IMR-90 (cell line): ENCODE measurements at regions not wholly inside any gene's neighbourhood (a gene's known extent, or its start where the extent isn't known, plus 50 kb on each side); places are given as distances from the start of the nearest gene placed in this dataset.

Experiments used
- ATAC-seq: fragments of 200-7000 bp; cut with Tn5 transposase; 2 replicates; pipeline ENCODE4 v1.9.1; 2020; ENCODE audit warnings: low read depth, mild to moderate bottlenecking, moderate library complexity
- BruUV-seq: library from RNA; stranded (reverse); fragments of 400-500 nt; replicated peaks from 2 replicates; lab custom pipeline; 2021; lab: Mats Ljungman, UMichigan
- CTCF ChIA-PET: fragments of 300-600 bp; formaldehyde crosslinking; extraction: SDS; loops from one replicate; lab custom pipeline; 2021; ENCODE audit warnings: antibody characterized with exemption; lab: Yijun Ruan, JAX
- POLR2A ChIA-PET: fragments of 300-600 bp; sonication (Branson Sonifier 250); formaldehyde crosslinking; loops from one replicate; lab custom pipeline; 2022; ENCODE audit warnings: antibody characterized with exemption; ENCODE audit not compliant: unreplicated experiment; lab: Charles Lee
- DNase-seq: peaks from one replicate; pipeline ENCODE4 v3.0.0; 2013
- H2AFZ ChIP-seq: replicated peaks from 2 replicates; pipeline ENCODE3; 2013; ENCODE audit warnings: low read length, mild to moderate bottlenecking; ENCODE audit not compliant: poor library complexity
- H2AK5ac ChIP-seq: 2 replicates; pipeline ENCODE4 v1.6.1; 2013; ENCODE audit warnings: low read depth, low read length, inconsistent platforms
- H2AK9ac ChIP-seq: replicated peaks from 2 replicates; pipeline ENCODE3; 2013; ENCODE audit warnings: mild to moderate bottlenecking, low read depth, low read length, moderate library complexity; ENCODE audit not compliant: poor library complexity
- H2BK120ac ChIP-seq: 2 replicates; pipeline ENCODE4 v1.6.1; 2013; ENCODE audit warnings: low read depth, low read length, inconsistent platforms
- H2BK15ac ChIP-seq: 3 replicates; pipeline ENCODE4 v1.6.1; 2013; ENCODE audit warnings: low read depth, low read length, inconsistent platforms
- H2BK20ac ChIP-seq: 2 replicates; pipeline ENCODE4 v1.6.1; 2013; ENCODE audit warnings: low read depth, mild to moderate bottlenecking, inconsistent platforms, low read length, moderate library complexity
- H2BK5ac ChIP-seq: 2 replicates; pipeline ENCODE4 v1.6.1; 2013; ENCODE audit warnings: mild to moderate bottlenecking, low read depth, low read length, inconsistent platforms; ENCODE audit not compliant: poor library complexity, severe bottlenecking
- H3K14ac ChIP-seq: replicated peaks from 2 replicates; pipeline ENCODE4 v1.6.1; 2013; ENCODE audit warnings: low read depth, low read length, inconsistent platforms
- H3K18ac ChIP-seq: 2 replicates; pipeline ENCODE4 v1.6.1; 2013; ENCODE audit warnings: low read depth, low read length, control low read depth
- H3K23ac ChIP-seq: 2 replicates; pipeline ENCODE4 v1.6.1; 2013; ENCODE audit warnings: low read depth, low read length, inconsistent platforms
- H3K27ac ChIP-seq: 2 replicates; pipeline ENCODE4 v1.5.1; 2013; ENCODE audit warnings: mild to moderate bottlenecking, control low read depth, low read length; ENCODE audit not compliant: insufficient read depth
- H3K27me3 ChIP-seq: 2 replicates; pipeline ENCODE4 v1.6.1; 2013; ENCODE audit warnings: low read length; ENCODE audit not compliant: control insufficient read depth, insufficient read depth
- H3K36me3 ChIP-seq: 2 replicates; pipeline ENCODE4 v1.6.1; 2013; ENCODE audit warnings: low read length, mixed read lengths; ENCODE audit not compliant: control insufficient read depth, insufficient read depth
- H3K4ac ChIP-seq: 2 replicates; pipeline ENCODE4 v1.6.1; 2013; ENCODE audit warnings: low read depth, low read length, inconsistent platforms
- H3K4me1 ChIP-seq: 2 replicates; pipeline ENCODE4 v1.6.1; 2013; ENCODE audit warnings: low read length, mixed read lengths; ENCODE audit not compliant: control insufficient read depth, insufficient read depth
- H3K4me2 ChIP-seq: 2 replicates; pipeline ENCODE4 v1.6.1; 2013; ENCODE audit warnings: low read depth, mild to moderate bottlenecking, control low read depth, low read length, moderate library complexity
- H3K4me3 ChIP-seq: 2 replicates; pipeline ENCODE4 v1.5.1; 2013; ENCODE audit warnings: low read depth, mild to moderate bottlenecking, control low read depth, low read length, moderate library complexity; ENCODE audit not compliant: insufficient read depth
- H3K56ac ChIP-seq: 2 replicates; pipeline ENCODE4 v1.6.1; 2013; ENCODE audit warnings: low read length, inconsistent platforms; ENCODE audit not compliant: insufficient read depth; ENCODE audit errors: extremely low read depth
- H3K79me1 ChIP-seq, 2 experiments: 2 replicates each; pipeline ENCODE4 v1.6.1; 2013; ENCODE audit warnings: low read length in 2 of 2, inconsistent platforms in 1 of 2, low read depth in 1 of 2
- H3K9ac ChIP-seq: 2 replicates; pipeline ENCODE4 v1.6.1; 2013; ENCODE audit warnings: low read depth, low read length, control low read depth
- H3K9me1 ChIP-seq: 2 replicates; pipeline ENCODE4 v1.6.1; 2013; ENCODE audit warnings: low read length, inconsistent platforms; ENCODE audit not compliant: insufficient read depth
- H3K9me3 ChIP-seq: 2 replicates; pipeline ENCODE4 v1.6.1; 2013; ENCODE audit warnings: low read length; ENCODE audit not compliant: control insufficient read depth, insufficient read depth
- H4K20me1 ChIP-seq: 2 replicates; pipeline ENCODE4 v1.6.1; 2013; ENCODE audit warnings: low read length, inconsistent platforms; ENCODE audit not compliant: insufficient read depth
- H4K5ac ChIP-seq: 2 replicates; pipeline ENCODE4 v1.6.1; 2013; ENCODE audit warnings: mild to moderate bottlenecking, low read depth, low read length, control low read depth
- H4K8ac ChIP-seq, 2 experiments: 2 replicates each; pipeline ENCODE4 v1.6.1; 2013; ENCODE audit warnings: low read depth in 2 of 2, low read length in 2 of 2, control low read depth in 1 of 2, inconsistent platforms in 1 of 2
- H4K91ac ChIP-seq: 2 replicates; pipeline ENCODE4 v1.6.1; 2013; ENCODE audit warnings: low read depth, low read length, inconsistent platforms; ENCODE audit not compliant: insufficient read depth
- BHLHE40 ChIP-seq: fragments of 150-350 bp; IDR thresholded peaks from 2 replicates; pipeline ENCODE4 v1.6.1; 2016; ENCODE audit warnings: mild to moderate bottlenecking, low read depth, low read length
- CEBPB ChIP-seq: IDR thresholded peaks from 2 replicates; pipeline ENCODE4 v1.6.1; 2012; ENCODE audit warnings: low read depth, low read length, improper control_type of control experiment
- CHD1 ChIP-seq: IDR thresholded peaks from 2 replicates; pipeline ENCODE4 v1.6.1; 2012; ENCODE audit warnings: low read depth, low read length, improper control_type of control experiment
- FOS ChIP-seq: fragments of 150-350 bp; IDR thresholded peaks from 2 replicates; pipeline ENCODE4 v1.6.1; 2016; ENCODE audit warnings: low read depth, low read length
- MAFK ChIP-seq: IDR thresholded peaks from 2 replicates; pipeline ENCODE4 v1.6.1; 2012; ENCODE audit warnings: low read depth, low read length, improper control_type of control experiment
- MAZ ChIP-seq: IDR thresholded peaks from 2 replicates; pipeline ENCODE4 v1.6.1; 2012; ENCODE audit warnings: low read depth, mild to moderate bottlenecking, low read length, improper control_type of control experiment, moderate library complexity, borderline replicate concordance
- MXI1 ChIP-seq: IDR thresholded peaks from 2 replicates; pipeline ENCODE4 v1.6.1; 2012; ENCODE audit warnings: low read depth, mild to moderate bottlenecking, low read length, moderate library complexity, borderline replicate concordance
- NFE2L2 ChIP-seq: fragments of 150-350 bp; IDR thresholded peaks from 2 replicates; pipeline ENCODE4 v1.6.1; 2016; ENCODE audit warnings: low read depth, mild to moderate bottlenecking, low read length
- POLR2A ChIP-seq: IDR thresholded peaks from 2 replicates; pipeline ENCODE4 v1.6.1; 2012; ENCODE audit warnings: mild to moderate bottlenecking, low read depth, low read length
- RAD21 ChIP-seq: IDR thresholded peaks from 2 replicates; pipeline ENCODE4 v1.6.1; 2012; ENCODE audit warnings: low read length, improper control_type of control experiment
- RCOR1 ChIP-seq: IDR thresholded peaks from 2 replicates; pipeline ENCODE4 v1.6.1; 2012; ENCODE audit warnings: mild to moderate bottlenecking, low read length, improper control_type of control experiment; ENCODE audit not compliant: insufficient replicate concordance
- RFX5 ChIP-seq: IDR thresholded peaks from 2 replicates; pipeline ENCODE4 v1.8.0; 2012; ENCODE audit warnings: low read depth, mild to moderate bottlenecking, low read length, moderate library complexity
- SMC3 ChIP-seq: fragments of 150-350 bp; IDR thresholded peaks from 2 replicates; pipeline ENCODE4 v1.6.1; 2016; ENCODE audit warnings: low read depth, mild to moderate bottlenecking, antibody characterized with exemption, low read length, moderate library complexity
- whole genome bisulfite sequencing, 2 experiments: methylation state at CpG; one replicate each; pipeline versions ENCODE4 v1.1.5 to v1.1.7; 2013; ENCODE audit warnings: missing lambda C conversion rate in 2 of 2; ENCODE audit not compliant: insufficient read length in 1 of 2; ENCODE audit errors: extremely low coverage in 2 of 2; 5-methylcytosine and 5-hydroxymethylcytosine counted together
- dilution Hi-C: fragments of 300-500 bp; cut with HindIII; formaldehyde crosslinking; loops from one replicate; pipeline ENCODE4 v1.14.3; 2018; ENCODE audit warnings: low sequenced_read_pairs; ENCODE audit not compliant: unreplicated experiment
- in situ Hi-C: fragments of 300-500 bp; cut with MboI; formaldehyde crosslinking; loops from 3 replicates; pipeline ENCODE4 v1.14.3; 2019; ENCODE audit warnings: low sequenced_read_pairs, inconsistent platforms, mixed read lengths
- intact Hi-C: fragments of 100-400 bp; cut with micrococcal nuclease; formaldehyde crosslinking; loops from 2 replicates; pipeline ENCODE4 v1.10.0; 2022
- TF ChIP-seq, protein P1 (sequence below): conservative IDR thresholded peaks from 2 replicates; pipeline ENCODE4 v1.5.1; 2012; ENCODE audit warnings: mild to moderate bottlenecking, low read depth, low read length, improper control_type of control experiment
- TF ChIP-seq, protein P2 (sequence below): fragments of 150-350 bp; IDR thresholded peaks from 2 replicates; pipeline ENCODE4 v1.6.1; 2016; ENCODE audit warnings: low read depth, mild to moderate bottlenecking, low read length, moderate library complexity, borderline replicate concordance
- TF ChIP-seq, protein P3 (sequence below): fragments of 150-350 bp; IDR thresholded peaks from 2 replicates; pipeline ENCODE4 v1.6.1; 2017; ENCODE audit warnings: mild to moderate bottlenecking, antibody characterized with exemption, low read length, low read depth

DNA sequence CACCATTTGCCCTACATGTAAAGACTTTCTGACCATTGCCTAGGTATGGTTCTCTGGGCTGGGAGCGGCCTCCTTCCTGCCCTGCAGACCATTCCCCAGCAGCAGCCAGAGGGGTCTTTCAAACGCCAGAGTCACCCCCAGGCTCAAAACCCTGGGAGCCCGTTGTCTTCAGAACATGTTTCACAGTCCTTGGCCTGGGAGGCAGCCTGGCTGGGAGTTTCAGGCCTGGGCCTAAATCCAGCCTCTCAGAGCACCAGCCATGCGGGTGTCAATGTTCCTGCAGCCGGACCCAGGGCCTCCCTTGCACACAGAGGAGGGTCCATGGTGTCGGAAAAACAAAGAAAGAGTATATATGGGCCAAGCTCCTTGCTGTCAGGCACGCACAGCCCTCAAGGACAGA, 145.2 kb upstream of the FOXD4L5 start:
- no peak overlapping the region for H3K4me3 ChIP-seq
- no peaks in the 10 kb centered on the region for H3K79me1 ChIP-seq
- H4K91ac ChIP-seq, result no peak overlapping the region
- H4K5ac ChIP-seq, result no peak overlapping the region
- no peak overlapping the region for H2BK20ac ChIP-seq
- H3K9me3 ChIP-seq, result peaks cover 17% of the 10 kb centered on the region; the same call in 1 of the 2 replicates
- H3K4me1 ChIP-seq, result no peaks in the 10 kb centered on the region
- intact Hi-C loops, result no loop called here
- no peak overlapping the region for H2BK15ac ChIP-seq
- H3K36me3 ChIP-seq, result no peaks in the 10 kb centered on the region
- dilution Hi-C loops, result no loop called here
- no peak overlapping the region for H2AK9ac ChIP-seq
- ATAC-seq (no peak), DNase-seq (no peak)
- H3K9me1 ChIP-seq, result no peaks in the 10 kb centered on the region
- H3K4ac ChIP-seq, result no peak overlapping the region
- H2BK120ac ChIP-seq, result no peak overlapping the region
- H3K18ac ChIP-seq, result no peak overlapping the region
- no peaks in the 10 kb centered on the region for H4K20me1 ChIP-seq
- H3K27ac ChIP-seq, result no peak overlapping the region
- H3K14ac ChIP-seq, result no peak overlapping the region
- TF ChIP-seq RCOR1 (no peak), RAD21 (no peak), CHD1 (no peak), NFE2L2 (no peak), MAZ (no peak), BHLHE40 (no peak), MXI1 (no peak), MAFK (no peak), CEBPB (no peak), RFX5 (no peak), FOS (no peak), SMC3 (no peak), POLR2A (no peak)
- TF ChIP-seq, protein P1, sequence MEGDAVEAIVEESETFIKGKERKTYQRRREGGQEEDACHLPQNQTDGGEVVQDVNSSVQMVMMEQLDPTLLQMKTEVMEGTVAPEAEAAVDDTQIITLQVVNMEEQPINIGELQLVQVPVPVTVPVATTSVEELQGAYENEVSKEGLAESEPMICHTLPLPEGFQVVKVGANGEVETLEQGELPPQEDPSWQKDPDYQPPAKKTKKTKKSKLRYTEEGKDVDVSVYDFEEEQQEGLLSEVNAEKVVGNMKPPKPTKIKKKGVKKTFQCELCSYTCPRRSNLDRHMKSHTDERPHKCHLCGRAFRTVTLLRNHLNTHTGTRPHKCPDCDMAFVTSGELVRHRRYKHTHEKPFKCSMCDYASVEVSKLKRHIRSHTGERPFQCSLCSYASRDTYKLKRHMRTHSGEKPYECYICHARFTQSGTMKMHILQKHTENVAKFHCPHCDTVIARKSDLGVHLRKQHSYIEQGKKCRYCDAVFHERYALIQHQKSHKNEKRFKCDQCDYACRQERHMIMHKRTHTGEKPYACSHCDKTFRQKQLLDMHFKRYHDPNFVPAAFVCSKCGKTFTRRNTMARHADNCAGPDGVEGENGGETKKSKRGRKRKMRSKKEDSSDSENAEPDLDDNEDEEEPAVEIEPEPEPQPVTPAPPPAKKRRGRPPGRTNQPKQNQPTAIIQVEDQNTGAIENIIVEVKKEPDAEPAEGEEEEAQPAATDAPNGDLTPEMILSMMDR, result no peak
- TF ChIP-seq, protein P2, sequence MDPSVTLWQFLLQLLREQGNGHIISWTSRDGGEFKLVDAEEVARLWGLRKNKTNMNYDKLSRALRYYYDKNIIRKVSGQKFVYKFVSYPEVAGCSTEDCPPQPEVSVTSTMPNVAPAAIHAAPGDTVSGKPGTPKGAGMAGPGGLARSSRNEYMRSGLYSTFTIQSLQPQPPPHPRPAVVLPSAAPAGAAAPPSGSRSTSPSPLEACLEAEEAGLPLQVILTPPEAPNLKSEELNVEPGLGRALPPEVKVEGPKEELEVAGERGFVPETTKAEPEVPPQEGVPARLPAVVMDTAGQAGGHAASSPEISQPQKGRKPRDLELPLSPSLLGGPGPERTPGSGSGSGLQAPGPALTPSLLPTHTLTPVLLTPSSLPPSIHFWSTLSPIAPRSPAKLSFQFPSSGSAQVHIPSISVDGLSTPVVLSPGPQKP, result no peak
- TF ChIP-seq, protein P3, sequence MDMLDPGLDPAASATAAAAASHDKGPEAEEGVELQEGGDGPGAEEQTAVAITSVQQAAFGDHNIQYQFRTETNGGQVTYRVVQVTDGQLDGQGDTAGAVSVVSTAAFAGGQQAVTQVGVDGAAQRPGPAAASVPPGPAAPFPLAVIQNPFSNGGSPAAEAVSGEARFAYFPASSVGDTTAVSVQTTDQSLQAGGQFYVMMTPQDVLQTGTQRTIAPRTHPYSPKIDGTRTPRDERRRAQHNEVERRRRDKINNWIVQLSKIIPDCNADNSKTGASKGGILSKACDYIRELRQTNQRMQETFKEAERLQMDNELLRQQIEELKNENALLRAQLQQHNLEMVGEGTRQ, result no peak
- H3K4me2 ChIP-seq, result no peak overlapping the region
- no peak overlapping the region for H3K23ac ChIP-seq
- ChIA-PET CTCF (no interaction called here), POLR2A (no interaction called here)
- no TSS peak for BruUV-seq
- no peak overlapping the region for H3K9ac ChIP-seq
- in situ Hi-C loops, result no loop called here
- no peaks in the 10 kb centered on the region for H3K27me3 ChIP-seq
- no peak overlapping the region for H2BK5ac ChIP-seq
- no CpG with 5 or more reads among the region's 7 CpGs for WGBS, 2 experiments
- H3K56ac ChIP-seq, result no peak overlapping the region
- H4K8ac ChIP-seq, result no peak overlapping the region
- no peak overlapping the region for H2AK5ac ChIP-seq
- no peak overlapping the region for H2AFZ ChIP-seq
